ENCODE measurements at regions not wholly inside any gene's neighbourhood (a gene's known extent, or its start where the extent isn't known, plus 50 kb on each side); places are given as distances from the start of the nearest gene placed in this dataset.

- no peak for DNase-seq (ENCODE audit: low read depth in 4 of 4, low spot score in 1 of 4)
Measured at GRCh38 chr7:136049818-136050461, 72.8 kb upstream of the MTPN start.

GRCh38 chr7:136049117-136049516, 72.0 kb upstream of the MTPN start:
- DNase-seq (ENCODE audit: low read depth in 4 of 4, low spot score in 1 of 4): no peak

- DNase-seq (ENCODE audit: low read depth in 4 of 4, low spot score in 1 of 4): no peak
Measured at GRCh38 chr7:136046548-136046947, 69.4 kb upstream of the MTPN start.

- DNase-seq (ENCODE audit: low read depth in 4 of 4, low spot score in 1 of 4): no peak
Measured at GRCh38 chr7:136045992-136046391, 68.8 kb upstream of the MTPN start.

- DNase-seq (ENCODE audit: low read depth in 4 of 4, low spot score in 1 of 4): no peak
Measured at GRCh38 chr7:136045181-136045580, 68.0 kb upstream of the MTPN start.

GRCh38 chr7:136039577-136040345, 62.6 kb upstream of the MTPN start:
- DNase-seq (ENCODE audit: low read depth in 4 of 4, low spot score in 1 of 4): no peak

- no peak for DNase-seq (ENCODE audit: low read depth in 4 of 4, low spot score in 1 of 4)
Measured at GRCh38 chr7:136036336-136036735, 59.2 kb upstream of the MTPN start.

GRCh38 chr7:136034132-136034531, 57.0 kb upstream of the MTPN start:
- DNase-seq (ENCODE audit: low read depth in 4 of 4, low spot score in 1 of 4): no peak

GRCh38 chr7:136033413-136034031, 56.4 kb upstream of the MTPN start:
- DNase-seq (ENCODE audit: low read depth in 4 of 4, low spot score in 1 of 4): no peak

- DNase-seq (ENCODE audit: low read depth in 4 of 4, low spot score in 1 of 4): peak in 1 of 4 experiments; percentile 8
Measured at GRCh38 chr7:136030867-136031318, 53.7 kb upstream of the MTPN start.

GRCh38 chr7:136030330-136030729, 53.2 kb upstream of the MTPN start:
- DNase-seq (ENCODE audit: low read depth in 4 of 4, low spot score in 1 of 4): no peak

GRCh38 chr7:136027160-136027559, 50.0 kb upstream of the MTPN start:
- DNase-seq (ENCODE audit: low read depth in 4 of 4, low spot score in 1 of 4): no peak
